Left renal pelvis (tissue), 4 donors: ENCODE measurements at regions not wholly inside any gene's neighbourhood (a gene's known extent, or its start where the extent isn't known, plus 50 kb on each side); places are given as distances from the start of the nearest gene placed in this dataset.

Source experiments
- DNase-seq, 4 donors: peaks; one replicate each; pipeline ENCODE4 v3.0.0-alpha.2; 2013; ENCODE audit warnings: low read depth in 4 of 4, low spot score in 3 of 4

DNA sequence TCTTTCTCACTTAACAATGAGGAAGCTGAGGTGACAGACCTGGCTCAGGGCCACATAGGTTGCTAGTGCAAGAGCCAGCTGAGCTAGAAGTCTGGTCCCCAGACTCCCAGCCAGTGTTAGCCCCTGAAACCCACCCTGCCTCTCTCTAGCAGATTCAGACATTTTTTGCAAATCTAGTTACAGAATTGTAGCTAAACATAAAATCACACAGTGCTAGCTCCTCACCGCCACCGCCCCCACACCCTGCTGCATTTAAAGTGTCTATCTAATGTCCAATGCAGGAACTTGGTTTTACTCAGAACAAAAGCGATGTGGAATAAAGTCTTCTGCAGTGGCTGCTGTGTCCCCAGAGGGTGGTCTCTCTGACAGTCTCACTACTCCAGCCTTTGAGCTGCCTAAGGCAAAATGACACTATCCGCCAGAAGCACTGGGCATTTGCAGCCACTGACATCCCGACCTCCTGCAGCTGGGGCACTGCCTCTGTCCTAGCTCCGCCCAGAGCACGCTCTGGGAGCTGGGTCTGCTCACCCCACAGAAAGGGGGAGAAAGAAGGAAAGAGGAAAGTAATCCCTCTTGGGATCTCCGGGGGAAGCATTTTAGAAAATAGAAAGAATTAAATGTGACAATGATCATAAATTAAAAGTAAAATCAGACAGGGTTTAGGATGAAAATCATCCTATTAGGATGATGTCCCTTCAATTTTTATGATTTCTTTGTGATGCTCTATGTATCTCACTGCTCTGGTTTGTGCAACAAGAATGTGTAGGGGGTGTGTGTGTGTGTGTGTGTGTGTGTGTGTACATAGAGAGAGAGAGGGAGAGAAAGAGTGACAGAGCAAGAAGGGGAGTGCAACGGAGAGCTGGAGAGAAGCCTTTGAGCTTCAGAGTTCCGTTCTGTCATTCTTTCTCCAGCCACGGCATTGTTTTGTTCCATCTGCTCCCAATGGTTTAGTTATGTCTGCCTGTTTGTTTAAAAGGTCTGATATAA lies 50.5 kb upstream of the ST8SIA3 start:
- DNase-seq: no peak
